ENCODE measurements at regions not wholly inside any gene's neighbourhood (a gene's known extent, or its start where the extent isn't known, plus 50 kb on each side); places are given as distances from the start of the nearest gene placed in this dataset.

GRCh38 chr9:80144856-80145255 is 573.1 kb downstream of the TLE4 start:
- no peak overlapping the region for H3K4me3 ChIP-seq (ENCODE audit: low read depth, low read length)
- ChIA-PET POLR2A (no interaction called here), CTCF (interaction anchor here (2.2 kb wide), 1 partner anchor 13 kb away, joined by 6 read pairs; no protein-coding TSS in a partner anchor)
- no peak for DNase-seq (ENCODE audit: low read depth, low spot score)
- no peak for TF ChIP-seq CTCF (IDR thresholded peaks at IDR 0.05; ENCODE audit: insufficient read depth, low read length, missing control alignments)

- H3K4me3 ChIP-seq (ENCODE audit: low read depth, low read length), result no peak overlapping the region
- POLR2A ChIA-PET, result no interaction called here
- CTCF ChIA-PET, result no interaction called here
- DNase-seq (ENCODE audit: low read depth, low spot score), result no peak
- no peak for TF ChIP-seq CTCF (IDR thresholded peaks at IDR 0.05; ENCODE audit: insufficient read depth, low read length, missing control alignments)
Measured at GRCh38 chr9:80144406-80144805, 572.6 kb downstream of the TLE4 start.

GRCh38 chr9:80143899-80144298 is 572.1 kb downstream of the TLE4 start:
- DNase-seq (ENCODE audit: low read depth, low spot score), result no peak
- ChIA-PET CTCF (interaction anchor here (1.1 kb wide), 1 partner anchor 32 kb away, joined by 3 read pairs; no protein-coding TSS in a partner anchor), POLR2A (no interaction called here)
- no peak overlapping the region for H3K4me3 ChIP-seq (ENCODE audit: low read depth, low read length)
- no peak for TF ChIP-seq CTCF (IDR thresholded peaks at IDR 0.05; ENCODE audit: insufficient read depth, low read length, missing control alignments)

- ChIA-PET POLR2A (no interaction called here), CTCF (no interaction called here)
- no peak overlapping the region for H3K4me3 ChIP-seq (ENCODE audit: low read depth, low read length)
- no peak for DNase-seq (ENCODE audit: low read depth, low spot score)
- no peak for TF ChIP-seq CTCF (IDR thresholded peaks at IDR 0.05; ENCODE audit: insufficient read depth, low read length, missing control alignments)
Measured at GRCh38 chr9:80134487-80134886, 562.7 kb downstream of the TLE4 start.

GRCh38 chr9:80131627-80132026 is 559.9 kb downstream of the TLE4 start:
- POLR2A ChIA-PET, result interaction anchor here (0.6 kb wide), 1 partner anchor 1715 kb away, joined by 3 read pairs; no protein-coding TSS in a partner anchor
- CTCF ChIA-PET, result no interaction called here
- H3K4me3 ChIP-seq (ENCODE audit: low read depth, low read length), result no peak overlapping the region
- DNase-seq (ENCODE audit: low read depth, low spot score), result no peak
- no peak for TF ChIP-seq CTCF (IDR thresholded peaks at IDR 0.05; ENCODE audit: insufficient read depth, low read length, missing control alignments)

GRCh38 chr9:80127920-80128319 is 556.2 kb downstream of the TLE4 start:
- POLR2A ChIA-PET, result no interaction called here
- H3K4me3 ChIP-seq (ENCODE audit: low read depth, low read length), result no peak overlapping the region
- no peak for DNase-seq (ENCODE audit: low read depth, low spot score)
- no peak for TF ChIP-seq CTCF (IDR thresholded peaks at IDR 0.05; ENCODE audit: insufficient read depth, low read length, missing control alignments)
- CTCF ChIA-PET, result no interaction called here
